GM18861 (cell line): ENCODE measurements at regions not wholly inside any gene's neighbourhood (a gene's known extent, or its start where the extent isn't known, plus 50 kb on each side); places are given as distances from the start of the nearest gene placed in this dataset.

ENCODE experiments used
- ATAC-seq: cut with Tn5 transposase; IDR thresholded peaks from one replicate; pipeline ENCODE4 v1.9.1; 2021; ENCODE audit not compliant: unreplicated experiment

DNA sequence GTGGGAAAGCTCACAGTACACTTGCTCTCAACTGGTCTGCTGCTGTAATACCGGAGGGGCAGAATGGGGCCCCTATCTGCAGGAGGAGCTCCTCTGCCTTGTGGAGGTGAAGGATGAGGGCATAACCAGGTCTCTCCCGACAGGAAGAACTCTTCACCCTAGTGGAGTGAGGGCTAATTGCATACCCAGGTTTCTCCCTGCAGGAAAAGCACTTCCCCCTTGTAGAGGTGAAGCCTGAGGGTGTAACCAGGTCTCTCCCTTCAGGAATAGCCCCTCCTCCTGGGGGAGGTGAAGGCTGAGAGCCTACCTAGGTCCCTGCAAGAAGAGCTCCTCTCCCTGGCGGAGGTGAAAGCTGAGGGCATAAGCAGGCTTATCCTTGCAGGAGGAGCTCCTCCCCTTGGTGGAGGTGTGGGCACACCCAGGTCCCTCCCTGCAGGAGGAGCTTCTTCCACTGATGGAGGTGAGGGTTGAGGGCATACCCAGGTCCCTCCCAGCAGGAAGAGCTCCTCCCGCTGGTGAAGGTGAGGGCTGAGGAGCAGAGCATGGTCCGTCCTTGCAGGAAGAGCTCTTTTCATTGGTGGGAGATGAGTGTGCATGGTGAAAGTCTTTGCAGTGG lies 954.1 kb downstream of the NLGN4Y start:
- no peak for ATAC-seq

DNA sequence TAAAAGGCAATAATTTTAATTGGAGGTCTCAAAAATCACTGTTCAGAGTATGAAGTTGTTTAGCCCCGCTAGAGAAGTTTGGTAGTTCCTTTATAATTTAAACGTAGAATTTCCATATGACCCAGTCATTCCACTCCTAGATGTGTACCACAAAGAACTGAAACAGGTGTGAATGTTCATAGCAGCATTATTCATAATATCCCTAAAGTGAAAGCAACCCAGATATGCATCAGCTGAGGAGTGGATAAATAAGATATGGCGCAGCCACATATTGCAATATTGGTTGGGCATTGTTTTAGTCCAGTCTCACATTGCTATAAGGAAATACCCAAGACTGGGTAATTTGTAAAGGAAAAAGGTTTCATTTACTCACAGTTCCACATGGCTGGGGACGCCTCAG lies 976.2 kb downstream of the NLGN4Y start:
- no peak for ATAC-seq

DNA sequence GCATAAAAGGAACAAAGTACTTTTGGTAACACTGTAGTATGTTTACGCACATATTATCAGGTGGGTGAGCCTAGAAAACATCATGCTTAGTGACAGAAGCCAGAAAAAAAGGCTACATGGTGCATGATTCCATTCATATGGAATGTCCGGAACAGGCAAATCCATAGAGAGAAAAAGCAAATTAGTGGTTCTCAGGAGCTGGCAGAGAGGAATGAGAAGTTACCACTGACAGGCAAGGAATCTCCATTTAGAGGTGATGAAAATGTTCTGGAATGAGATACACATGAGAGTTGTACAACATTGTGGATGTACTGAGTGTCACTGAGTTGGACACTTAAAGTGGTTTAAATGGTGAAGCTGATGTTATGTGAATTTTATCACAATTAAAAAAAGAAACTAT lies 976.9 kb downstream of the NLGN4Y start:
- no peak for ATAC-seq

DNA sequence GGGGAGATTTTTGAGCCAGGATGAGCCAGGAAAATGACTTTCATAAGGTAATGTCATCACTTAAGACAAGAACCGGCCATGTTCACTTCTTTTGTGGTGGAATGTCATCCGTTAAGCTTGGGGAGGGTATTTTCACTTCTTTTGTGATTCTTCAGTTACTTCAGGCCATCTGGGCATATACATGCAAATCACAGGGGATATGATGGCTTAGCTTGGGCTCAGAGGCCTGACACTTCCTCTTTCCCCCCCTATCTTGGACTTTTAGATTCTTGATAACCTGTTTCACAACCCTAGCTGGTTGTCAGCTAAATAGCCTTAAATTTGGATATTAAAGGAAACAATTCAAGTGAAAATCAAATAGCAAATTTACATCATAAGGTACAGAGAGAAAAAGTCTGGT lies 986.0 kb downstream of the NLGN4Y start:
- no peak for ATAC-seq

DNA sequence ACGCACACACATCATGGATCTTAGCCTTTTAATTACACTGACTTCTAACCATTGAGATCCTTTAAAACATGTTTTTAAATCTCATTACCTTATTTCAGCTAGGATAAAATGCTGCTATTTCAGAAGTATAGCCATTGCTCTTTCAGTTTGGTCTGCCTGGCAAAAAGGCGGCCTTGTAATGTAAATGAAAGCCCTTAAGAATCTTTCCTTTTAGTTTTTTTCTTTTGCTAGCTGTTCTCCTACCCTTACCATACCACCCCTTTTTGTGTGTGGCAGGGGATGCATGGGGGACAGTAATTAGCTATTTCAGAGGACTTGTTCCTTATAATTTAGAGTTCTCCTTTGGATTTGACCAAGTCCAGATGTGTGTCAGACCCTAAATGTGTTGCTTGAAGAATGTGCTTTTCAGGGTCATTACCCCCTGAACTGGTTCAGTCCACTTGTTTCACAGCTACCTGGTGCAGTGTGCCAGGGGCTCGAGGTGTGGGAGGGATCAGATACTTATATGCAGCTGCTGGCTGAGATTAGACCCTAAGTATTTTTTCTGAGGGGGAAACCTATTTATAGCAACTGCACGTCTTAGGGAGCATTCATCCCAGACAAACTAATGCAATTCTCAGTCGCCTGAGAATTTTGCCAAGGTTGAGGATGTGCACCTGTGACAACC lies 986.8 kb downstream of the NLGN4Y start:
- no peak for ATAC-seq

DNA sequence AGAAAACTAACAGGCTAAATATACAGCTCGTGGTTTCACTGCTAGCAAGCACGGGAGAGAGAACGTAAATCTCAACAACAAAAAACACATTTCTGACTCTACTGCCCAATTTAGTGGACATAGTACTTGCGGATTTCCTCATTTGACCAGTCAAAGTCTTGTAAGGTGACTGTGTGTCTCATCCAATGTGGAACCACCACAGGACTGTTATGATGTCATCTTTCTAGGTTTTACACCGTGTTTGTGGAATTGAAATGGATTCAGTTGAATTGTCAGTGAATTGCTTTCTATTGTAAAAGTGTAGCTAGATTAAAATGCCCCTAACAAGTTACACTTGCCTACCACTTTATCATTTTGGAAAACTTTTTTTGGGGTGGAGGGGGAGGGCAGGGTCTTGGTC lies 1010.8 kb downstream of the NLGN4Y start:
- ATAC-seq, result no peak

DNA sequence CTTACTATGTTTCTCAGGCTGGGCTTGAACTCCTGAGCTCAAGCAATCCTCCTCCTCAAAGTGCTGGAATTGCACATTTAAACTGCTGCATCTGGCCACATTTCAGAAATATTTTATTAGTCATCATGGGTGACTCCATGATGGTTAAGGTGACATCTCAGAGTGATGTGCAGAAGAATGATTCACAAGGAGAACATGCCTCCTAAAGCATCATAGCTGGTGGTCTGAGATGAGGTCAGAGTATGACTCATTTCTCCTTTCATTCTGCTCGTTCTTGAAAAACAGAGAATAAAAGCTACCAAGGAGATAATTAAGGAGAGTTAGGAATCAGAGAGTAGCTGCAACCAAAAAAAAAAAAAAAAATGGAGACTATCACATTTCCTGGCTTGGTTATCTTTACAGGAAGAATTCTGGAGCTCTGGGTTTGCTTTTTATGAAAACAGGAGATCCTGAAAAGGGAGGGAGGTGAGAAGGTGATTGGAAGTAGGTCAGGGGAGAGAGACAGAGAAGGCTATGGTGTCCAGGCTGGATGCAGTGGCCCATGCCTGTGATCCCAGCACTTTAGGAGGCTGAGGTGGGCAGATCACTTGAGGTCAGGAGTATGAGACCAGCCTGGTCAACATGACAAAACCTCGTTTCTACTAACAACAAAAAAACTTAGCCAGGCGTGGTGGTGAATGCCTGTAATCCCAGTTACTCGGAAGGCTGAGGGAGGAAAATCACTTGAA lies 1011.6 kb downstream of the NLGN4Y start:
- ATAC-seq, result no peak

DNA sequence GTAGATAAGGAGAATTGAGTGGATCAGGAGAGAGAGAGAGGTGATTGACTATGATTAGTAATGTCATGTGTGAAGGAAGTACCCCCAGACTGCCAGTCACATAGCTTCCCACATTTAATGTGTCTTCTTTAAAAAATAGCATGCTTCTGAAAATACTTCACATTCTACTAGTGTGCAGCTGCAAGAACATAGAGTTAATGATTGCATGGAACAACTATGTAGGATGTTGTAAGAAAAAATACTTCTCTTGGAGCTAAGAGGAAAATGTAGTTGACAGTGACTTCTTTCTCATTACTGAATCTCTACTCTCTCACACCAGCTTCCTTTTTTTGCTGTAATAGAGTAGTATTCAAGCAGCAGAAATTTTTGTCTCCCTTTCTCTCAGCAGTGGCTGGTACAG lies 1016.2 kb downstream of the NLGN4Y start:
- ATAC-seq, result no peak

DNA sequence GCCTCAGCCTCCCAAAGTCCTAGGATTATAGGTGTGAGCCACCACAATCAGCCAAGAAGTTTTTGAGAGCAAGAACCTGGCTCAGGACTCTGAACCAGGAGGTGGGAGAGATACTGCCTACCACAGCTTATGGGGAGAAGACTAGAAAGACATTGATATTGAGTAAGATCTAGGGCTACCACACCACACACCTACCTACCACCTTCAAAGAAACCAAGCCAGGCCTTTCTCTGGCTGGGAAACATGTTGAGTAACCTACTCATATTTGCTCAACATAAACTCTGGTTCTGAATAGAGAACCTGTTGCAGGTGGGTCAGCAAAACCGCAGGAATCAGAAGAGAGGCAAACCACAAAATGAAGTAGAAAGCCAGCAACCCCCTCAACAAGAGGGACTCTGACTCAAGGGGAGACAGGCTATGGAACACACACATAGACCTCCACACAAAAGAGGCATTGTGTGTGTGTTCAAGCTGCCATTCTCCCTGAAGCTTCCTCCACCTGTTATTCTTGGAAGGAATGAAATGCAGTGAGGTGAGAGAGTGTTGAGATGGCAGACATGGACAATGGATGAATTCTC lies 1021.9 kb downstream of the NLGN4Y start:
- no peak for ATAC-seq

DNA sequence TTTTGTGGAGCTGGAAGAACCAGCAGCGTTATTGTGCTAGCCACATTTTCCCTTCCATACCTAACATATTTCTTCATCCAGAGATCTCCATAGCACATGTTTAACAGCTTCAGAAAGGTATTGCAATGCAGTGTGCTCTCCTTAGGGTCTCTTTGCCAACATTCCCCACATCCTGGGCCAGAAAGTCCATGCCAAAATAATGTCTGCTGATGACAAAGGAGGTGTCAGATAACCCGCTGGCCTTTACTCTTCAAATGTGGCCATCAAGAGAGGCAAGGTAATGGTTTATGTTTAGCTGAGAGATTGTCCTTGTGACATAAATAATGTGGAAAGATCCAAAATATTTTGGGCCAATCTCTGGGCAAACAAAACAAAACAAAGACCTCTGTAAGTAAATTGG lies 1027.7 kb downstream of the NLGN4Y start:
- no peak for ATAC-seq

DNA sequence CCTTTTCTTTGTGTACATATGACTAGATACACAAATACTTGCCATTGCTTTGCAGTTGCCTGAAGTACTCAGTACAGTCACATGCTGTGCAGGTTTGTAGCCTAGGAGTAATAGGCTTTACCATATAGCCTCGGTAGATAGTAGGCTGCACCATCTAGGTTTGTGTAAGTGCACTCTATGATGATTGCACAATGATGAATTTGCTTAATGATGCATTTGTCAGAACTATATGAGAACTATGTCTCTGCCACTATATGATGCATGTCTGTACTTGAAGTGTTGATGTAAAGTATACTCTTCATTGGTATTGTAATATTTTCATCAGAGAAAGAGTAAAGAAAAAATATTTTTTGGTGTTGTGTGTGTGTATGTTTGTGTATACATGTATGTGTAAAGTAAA lies 1030.7 kb downstream of the NLGN4Y start:
- no peak for ATAC-seq

DNA sequence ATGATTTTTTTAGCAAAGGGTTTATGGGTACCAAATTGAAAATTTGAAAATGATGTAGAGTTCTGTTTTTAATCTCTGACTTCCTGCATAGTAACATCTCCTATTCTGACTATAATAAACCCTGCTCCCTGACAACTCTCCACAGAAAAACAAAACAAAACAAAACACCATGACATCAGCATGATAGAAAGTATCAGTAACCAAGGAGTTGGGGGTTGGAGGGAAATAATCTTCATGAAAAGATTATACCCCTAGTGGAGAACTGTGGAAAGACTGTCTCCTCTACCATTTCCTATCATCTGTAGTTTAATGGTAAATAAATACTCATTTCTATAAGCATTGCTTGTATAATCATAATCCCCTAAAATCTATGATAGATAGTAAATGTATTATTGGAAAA lies 1034.8 kb downstream of the NLGN4Y start:
- no peak for ATAC-seq

DNA sequence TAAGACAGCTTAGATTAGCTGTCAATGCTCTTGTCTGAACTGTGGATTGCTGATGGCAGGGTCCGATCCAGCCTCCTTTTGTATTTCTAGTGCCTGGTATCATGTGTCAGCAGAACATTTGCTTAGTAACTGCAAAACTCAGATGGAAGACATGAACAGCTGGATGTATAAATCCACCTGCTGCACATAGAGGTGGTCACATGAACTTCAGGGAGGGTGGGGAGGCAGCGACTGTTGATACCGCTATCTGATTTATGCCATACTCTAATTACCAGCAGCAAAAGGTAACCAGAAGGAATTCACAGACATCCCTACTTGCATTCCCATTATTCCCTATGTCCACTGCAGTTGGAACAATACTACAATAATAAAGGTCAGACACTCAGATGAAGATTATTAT lies 1036.5 kb downstream of the NLGN4Y start:
- no peak for ATAC-seq

DNA sequence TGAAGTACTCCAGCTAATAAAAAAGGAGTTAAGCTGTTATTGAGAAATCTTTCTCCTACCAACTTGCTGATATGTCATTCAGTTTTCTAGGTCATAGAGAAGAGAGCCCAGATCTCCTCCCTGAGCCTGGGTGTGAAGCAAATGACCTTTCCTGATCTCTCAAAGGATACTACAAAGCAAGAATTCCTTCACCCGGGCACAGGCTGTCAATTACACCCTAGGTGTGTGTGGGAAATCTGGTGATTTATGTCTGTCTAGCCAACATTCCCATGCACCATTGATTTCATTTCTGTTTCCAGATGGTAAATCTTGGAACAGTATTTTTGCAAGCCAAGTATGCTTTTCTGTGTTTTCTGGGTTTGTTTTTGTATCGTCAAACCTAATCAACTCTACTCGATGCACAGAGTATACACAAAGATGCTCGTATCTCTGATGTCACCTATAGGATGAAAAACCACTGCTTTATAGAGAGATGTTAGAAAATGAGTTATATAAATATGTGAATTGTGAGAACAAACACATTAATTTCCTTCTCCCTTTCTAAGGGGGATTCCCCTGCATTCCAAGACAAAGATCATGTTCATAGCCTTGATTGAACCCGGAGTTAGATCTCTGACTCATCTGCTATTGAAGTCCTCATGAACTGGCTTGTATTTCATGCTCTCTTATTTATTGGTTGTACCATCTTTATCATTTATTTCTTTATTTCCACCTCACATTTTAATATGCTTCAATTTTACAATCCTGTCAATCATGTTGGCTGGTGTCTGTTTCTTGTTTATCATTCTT lies 1037.4 kb downstream of the NLGN4Y start:
- ATAC-seq, result no peak

DNA sequence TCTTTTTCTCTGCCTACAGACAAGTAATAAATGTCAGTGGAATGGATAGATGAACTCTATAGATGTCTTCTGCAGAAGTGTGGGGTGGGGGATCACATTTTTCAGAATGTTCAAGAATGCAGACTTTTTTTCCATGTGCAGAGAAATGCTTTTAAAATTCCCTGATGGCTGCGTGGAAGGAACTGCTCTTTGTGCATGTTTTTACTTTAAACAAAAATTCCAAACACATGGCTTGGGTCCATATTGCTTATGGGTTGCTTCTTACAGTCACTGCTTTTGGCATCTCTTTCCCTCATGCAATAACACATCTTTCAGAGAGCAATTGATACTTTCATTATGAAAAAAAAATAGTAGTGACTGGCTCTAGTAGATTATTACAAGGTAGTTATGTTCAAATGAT lies 1053.6 kb downstream of the NLGN4Y start:
- no peak for ATAC-seq

DNA sequence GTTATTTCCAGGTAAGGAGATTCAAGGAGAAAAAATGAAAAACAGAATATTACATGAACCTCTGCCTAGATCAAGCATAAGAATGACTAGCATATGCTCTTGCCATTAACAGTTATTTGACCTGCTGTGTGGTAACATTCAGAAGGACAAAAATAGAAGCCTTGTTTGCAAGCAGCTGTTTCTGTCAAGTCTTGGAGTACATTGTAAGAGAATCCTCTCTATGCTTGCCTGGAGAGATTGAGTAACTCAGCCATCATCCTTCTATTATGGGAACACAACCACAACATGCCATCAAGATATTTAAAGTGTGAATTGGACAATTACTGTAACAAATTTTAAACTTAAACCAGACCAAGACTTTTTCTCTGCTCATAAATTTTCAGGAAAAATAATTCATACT lies 1054.4 kb downstream of the NLGN4Y start:
- no peak for ATAC-seq

DNA sequence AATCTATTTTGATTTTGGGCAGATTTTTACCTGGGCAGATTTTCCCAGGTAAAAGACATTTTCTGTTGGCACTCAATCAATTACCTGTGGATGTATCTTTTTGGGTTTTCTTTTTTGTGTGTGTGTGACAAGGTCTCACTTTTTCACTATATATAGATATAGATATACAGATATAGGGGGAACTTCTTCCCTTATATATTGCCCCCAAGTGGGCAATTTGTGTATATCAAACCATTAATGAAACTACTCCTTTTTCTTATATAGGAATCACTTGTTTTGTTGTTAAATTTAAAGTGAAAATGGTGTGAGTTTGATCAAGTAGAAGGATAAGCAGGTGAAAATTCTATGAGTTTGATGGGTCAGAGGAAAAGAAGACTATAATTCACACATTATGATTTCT lies 1054.9 kb downstream of the NLGN4Y start:
- no peak for ATAC-seq

DNA sequence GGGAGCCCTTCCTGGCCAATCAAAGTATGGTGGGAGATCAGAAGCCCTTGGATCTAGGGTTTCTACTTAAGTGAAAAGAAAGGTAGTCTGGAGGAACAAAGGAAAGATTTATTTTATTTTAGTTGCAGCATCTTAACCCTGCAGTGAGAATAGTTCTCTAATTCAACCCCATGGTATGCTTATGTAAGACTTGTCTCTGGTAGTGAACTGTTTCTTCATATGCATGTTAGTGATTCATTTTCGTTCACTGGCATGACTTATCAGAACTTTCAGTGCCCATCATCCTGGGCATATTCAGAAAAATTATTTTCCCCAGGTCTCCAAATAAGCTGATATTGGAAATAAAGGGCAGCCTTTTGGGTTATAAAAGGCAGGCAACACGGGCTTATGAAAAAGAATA lies 1058.8 kb downstream of the NLGN4Y start:
- no peak for ATAC-seq

DNA sequence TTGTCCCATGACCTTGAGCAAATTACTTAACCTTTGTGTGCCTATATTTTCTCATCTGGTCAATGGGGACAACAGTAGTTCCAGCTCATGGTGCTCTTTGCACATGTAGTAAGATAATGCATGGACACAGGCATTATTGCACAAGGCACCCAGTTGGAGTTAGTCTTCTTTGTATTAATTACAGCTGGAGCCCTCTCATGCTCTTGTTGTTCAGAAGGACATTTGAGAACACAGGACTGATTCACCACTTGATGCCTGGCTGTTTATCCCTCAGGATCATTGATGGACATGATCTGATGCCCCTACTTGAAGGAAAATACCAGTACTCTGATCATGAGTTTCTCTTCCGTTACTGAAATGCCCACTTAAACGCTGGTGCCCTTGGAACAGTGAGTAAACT lies 1068.6 kb downstream of the NLGN4Y start:
- ATAC-seq, result no peak

DNA sequence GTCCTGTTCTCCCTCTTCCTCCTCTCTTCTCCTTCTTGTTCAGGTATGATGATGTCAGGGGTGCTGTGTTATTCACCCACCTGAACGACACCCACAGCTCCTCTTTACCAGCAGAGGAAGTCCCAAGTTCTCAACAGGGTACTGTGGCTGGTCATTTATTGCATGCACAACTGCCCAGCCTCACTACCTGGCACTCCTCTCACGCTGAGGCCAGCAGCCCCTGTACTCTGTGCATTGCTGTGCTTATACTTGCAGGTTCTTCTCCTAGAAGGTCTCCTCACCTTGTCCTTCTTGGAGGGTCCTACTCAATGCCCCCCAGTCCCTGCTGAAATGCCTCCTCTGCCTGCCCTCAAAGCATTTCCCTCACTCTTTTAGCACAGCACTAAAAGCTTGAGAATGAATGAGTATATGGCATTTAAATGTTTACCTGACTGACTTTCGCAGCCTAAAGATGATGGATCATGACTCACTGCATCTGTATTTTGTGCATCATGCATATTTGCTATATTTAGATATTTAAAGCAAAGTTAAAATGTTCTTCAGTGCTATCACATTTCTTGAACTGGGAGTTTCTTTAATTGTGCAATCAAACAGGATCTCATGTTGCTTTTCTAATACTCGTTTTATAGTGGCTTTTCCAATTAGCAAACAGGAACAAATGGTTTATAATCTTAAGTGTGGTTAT lies 1069.3 kb downstream of the NLGN4Y start:
- ATAC-seq, result no peak

DNA sequence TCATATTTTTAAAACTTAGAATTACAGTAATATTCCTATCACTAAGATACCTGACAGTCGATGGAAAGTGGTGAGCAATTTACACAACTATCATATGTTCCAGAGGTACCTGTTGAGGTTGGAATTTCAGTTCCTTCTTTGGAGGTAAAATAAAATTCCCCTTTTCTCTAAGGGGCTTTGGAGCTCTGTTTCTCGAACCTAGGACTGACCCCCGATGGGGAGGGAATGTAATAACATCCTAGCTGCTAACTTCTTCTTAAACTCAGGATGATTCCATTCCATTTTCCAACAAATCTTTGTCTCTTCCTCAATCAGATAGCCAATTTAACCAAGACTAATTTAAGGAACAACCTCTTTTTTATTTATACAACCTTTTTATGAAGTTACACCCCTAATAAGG lies 1069.8 kb downstream of the NLGN4Y start:
- no peak for ATAC-seq
